GM10248 (cell line): ENCODE measurements at regions not wholly inside any gene's neighbourhood (a gene's known extent, or its start where the extent isn't known, plus 50 kb on each side); places are given as distances from the start of the nearest gene placed in this dataset.

Experiments used
- CTCF ChIA-PET: fragments of 300-600 bp; sonication (Branson Sonifier 250); formaldehyde crosslinking; extraction: SDS; loops from one replicate; lab custom pipeline; 2021; ENCODE audit warnings: antibody characterized with exemption; lab: Yijun Ruan, JAX
- POLR2A ChIA-PET: fragments of 350-650 bp; sonication (Branson Sonifier 250); formaldehyde crosslinking; extraction: SDS; loops from one replicate; lab custom pipeline; 2020; ENCODE audit warnings: antibody characterized with exemption; lab: Yijun Ruan, JAX
- DNase-seq: peaks from one replicate; pipeline ENCODE4 v3.0.0; 2012; ENCODE audit errors: extremely low spot score
- TF ChIP-seq, protein P1 (sequence below): IDR thresholded peaks from 2 replicates; pipeline ENCODE4 v1.5.1; 2012; ENCODE audit warnings: mild to moderate bottlenecking, low read depth; ENCODE audit errors: extremely low read depth, missing control alignments, control extremely low read depth

DNA sequence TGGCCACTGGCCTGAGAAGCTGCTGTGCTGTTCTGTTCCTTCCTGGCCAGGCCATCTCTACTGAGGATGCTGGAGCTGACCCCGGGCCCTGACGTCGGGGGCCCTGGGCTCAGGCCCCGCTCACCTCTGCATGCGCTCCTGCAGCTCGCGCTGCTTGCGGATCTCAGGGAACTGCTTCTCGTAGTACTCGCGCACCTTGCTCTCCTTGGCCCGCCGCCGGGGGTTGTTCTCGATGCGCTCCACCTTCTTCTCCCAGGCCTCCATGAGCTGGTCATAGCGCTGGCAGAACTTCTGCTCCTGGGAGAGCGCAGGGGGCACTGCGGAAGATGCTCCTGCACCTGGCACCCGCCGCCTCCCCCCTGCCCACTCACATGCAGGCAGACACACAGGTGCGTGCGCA is 135.6 kb downstream of the RFLNA start:
- TF ChIP-seq, protein P1, sequence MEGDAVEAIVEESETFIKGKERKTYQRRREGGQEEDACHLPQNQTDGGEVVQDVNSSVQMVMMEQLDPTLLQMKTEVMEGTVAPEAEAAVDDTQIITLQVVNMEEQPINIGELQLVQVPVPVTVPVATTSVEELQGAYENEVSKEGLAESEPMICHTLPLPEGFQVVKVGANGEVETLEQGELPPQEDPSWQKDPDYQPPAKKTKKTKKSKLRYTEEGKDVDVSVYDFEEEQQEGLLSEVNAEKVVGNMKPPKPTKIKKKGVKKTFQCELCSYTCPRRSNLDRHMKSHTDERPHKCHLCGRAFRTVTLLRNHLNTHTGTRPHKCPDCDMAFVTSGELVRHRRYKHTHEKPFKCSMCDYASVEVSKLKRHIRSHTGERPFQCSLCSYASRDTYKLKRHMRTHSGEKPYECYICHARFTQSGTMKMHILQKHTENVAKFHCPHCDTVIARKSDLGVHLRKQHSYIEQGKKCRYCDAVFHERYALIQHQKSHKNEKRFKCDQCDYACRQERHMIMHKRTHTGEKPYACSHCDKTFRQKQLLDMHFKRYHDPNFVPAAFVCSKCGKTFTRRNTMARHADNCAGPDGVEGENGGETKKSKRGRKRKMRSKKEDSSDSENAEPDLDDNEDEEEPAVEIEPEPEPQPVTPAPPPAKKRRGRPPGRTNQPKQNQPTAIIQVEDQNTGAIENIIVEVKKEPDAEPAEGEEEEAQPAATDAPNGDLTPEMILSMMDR: no peak
- DNase-seq: no peak
- ChIA-PET CTCF (interaction anchor here (2.0 kb wide), 1 partner anchor 31 kb away, joined by 8 read pairs; no protein-coding TSS in a partner anchor), POLR2A (no interaction called here)

DNA sequence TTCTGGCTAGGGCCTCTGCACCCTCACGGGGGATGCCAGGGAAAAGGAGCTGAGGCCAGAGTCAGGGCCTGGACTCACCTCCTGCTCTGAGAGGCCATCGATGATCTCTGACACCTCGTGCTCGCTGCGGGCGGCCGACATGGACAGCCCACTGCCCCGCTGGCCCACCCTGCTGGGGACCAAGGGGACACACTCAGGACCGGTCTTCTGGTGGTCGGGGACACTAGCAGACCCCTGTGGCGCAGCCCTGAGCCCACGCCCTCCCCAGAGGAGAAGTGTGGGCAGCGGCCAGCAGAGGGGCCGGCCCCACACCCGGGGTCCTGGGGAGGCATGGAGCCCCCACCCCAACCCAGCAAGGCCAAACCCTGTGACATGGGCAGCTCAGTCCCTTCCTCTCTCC is 134.6 kb downstream of the RFLNA start:
- DNase-seq: no peak
- TF ChIP-seq, protein P1: no peak
- ChIA-PET POLR2A (no interaction called here), CTCF (interaction anchor here (2.0 kb wide), 2 partner anchors 10 to 30 kb away, joined by 6 to 8 read pairs; no protein-coding TSS in a partner anchor)

DNA sequence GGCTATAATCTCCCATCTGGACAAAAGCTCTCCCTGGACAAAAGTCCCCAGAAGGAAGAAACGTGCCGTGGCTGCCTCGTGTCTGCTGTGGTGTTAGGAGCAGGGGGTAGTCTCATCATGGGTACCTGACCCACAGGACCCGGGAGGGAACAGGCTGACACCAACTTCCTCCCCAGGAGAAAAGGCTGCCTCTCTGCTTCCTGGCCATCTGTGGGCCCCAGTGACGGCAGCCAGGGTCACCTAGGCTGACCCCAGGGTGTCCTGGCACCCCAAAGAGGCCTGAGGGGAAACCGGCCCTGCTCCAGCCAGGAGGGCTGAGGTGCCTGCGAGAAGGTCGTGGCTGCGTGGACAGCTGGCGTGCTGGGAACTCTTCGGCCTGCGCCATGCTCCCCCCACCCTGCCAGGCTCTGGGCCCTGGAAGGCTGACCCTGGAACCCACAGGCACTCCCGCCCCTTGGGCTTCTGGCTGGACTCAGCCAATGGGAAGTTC is 133.9 kb downstream of the RFLNA start:
- no peak for DNase-seq
- TF ChIP-seq, protein P1: no peak
- POLR2A ChIA-PET: no interaction called here
- CTCF ChIA-PET: interaction anchor here (2.0 kb wide), 2 partner anchors 9 to 30 kb away, joined by 6 to 8 read pairs; no protein-coding TSS in a partner anchor

DNA sequence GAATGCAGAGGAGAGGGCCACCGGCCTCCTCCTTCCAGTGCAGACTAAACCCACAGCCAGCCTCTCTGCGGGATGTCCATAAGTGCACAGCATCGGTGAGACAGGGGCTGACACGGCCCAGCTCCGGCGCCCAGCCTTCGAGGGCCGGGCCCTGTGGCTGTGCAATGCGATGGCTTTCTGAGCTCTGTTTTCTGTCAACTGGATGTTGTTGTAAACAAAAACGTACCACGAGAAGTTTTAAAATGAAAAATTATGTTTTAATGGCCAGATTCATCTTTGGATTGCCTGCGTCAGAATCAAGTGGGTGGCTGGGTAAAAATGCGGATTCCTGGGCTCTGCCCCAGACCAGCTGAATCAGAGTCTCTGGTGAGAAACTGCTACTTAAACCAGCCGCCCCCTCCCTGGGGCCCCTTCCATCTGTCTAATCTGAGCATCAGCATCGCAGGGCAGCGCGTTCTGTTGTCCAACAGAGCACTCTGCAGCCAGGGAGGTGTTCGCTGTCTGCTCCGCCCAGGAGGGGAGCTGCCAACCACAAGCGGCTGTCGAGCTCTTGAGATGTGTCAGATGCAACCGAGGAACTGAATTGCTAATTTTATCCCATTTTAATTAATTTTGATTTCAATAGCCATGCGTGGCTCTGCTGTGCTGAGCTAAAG is 133.4 kb downstream of the RFLNA start:
- CTCF ChIA-PET: interaction anchor here (2.0 kb wide), 1 partner anchor 9 kb away, joined by 6 read pairs; no protein-coding TSS in a partner anchor
- POLR2A ChIA-PET: interaction anchor here (0.6 kb wide), 1 partner anchor 9 kb away, joined by 3 read pairs; no protein-coding TSS in a partner anchor
- DNase-seq: no peak
- TF ChIP-seq, protein P1: no peak

DNA sequence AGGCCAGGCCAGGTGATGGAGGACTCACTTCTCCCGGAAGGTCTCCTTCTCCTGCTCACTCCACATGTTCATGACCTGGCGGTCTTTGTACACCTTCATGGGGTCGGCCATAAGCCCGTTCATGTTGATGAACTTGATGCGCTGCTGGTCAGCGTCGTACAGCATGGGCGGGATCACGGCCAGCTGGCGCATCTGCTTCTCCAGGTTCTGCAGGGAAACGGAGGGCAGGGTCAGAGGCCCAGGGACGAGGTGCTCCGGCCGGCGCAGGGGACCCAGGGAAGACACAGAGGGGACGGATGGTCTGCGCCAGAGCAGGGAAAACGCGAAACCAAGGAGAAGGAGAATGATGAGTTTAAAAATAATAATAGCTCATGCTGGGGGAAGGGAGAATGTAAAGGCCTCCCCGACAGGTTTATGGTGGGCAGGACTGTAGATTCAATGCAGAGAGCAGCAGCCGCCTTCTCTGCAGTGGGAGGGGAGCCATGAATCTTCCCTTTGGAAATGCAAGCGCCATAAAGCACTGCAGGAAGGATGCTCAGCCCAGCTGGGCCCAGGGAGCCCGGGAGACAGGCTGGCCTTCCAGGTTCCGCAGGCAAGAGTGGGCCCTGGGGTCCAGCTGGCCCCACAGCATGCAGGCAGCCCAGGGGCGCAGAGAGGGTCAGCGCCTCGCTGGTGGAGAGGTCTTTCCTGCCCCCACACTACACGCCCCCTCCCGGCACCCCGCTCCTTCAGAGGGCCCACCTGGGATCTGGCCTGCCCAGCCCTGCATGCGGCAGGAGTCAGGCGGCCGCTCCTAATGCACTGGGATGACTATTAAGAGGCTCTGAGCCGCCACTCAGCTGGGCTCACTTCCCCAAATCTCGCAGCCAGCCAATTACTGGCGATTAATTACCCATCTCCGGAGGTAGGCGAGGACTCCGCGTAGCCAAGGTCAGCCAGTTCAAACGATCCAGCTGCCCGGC is 132.0 kb downstream of the RFLNA start:
- TF ChIP-seq, protein P1: no peak
- no peak for DNase-seq
- ChIA-PET CTCF (no interaction called here), POLR2A (no interaction called here)

DNA sequence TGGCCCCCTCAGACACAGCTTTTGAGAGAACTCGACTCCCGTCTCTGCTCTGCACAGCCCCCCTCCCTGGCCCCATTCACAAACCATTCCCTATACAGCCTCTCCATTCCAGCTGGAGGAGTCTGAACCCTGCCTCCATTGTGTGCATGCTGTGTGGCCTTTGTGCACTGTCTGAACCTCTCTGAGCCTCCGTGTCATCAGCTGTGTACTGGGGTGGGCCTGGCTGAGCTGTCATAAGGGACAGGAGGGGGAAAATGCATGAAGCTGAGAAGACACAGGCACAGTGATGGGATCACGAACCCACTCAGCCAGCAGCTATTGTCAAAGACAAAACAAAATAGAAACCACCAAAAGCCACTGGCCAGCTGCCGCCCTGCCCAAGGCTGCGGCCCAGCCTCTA is 130.8 kb downstream of the RFLNA start:
- no peak for DNase-seq
- TF ChIP-seq, protein P1: no peak
- CTCF ChIA-PET: interaction anchor here (0.8 kb wide), 1 partner anchor 23 kb away, joined by 3 read pairs; no protein-coding TSS in a partner anchor
- POLR2A ChIA-PET: no interaction called here
